Spleen (tissue), 7 donors: ENCODE measurements at regions not wholly inside any gene's neighbourhood (a gene's known extent, or its start where the extent isn't known, plus 50 kb on each side); places are given as distances from the start of the nearest gene placed in this dataset.

ENCODE experiments used
- CTCF ChIP-seq, 11 experiments: fragments of 200-600 bp in 7 of 11; fragments of 450-650 bp in 4 of 11; sonication (generic) in 4 of 11; IDR thresholded peaks in 8 of 11; conservative IDR thresholded peaks in 3 of 11; 1 replicate in 7 of 11; 2 replicates in 4 of 11; pipeline versions ENCODE4 v1.4.0 to v1.8.0; 2016 to 2021; ENCODE audit warnings: antibody characterized with exemption in 11 of 11, inconsistent platforms in 4 of 11, mild to moderate bottlenecking in 1 of 11
- POLR2A ChIP-seq, 3 donors: fragments of 450-650 bp; IDR thresholded peaks; one replicate each; pipeline ENCODE4 v1.5.1; 2017; ENCODE audit warnings: antibody characterized with exemption in 3 of 3, mild to moderate bottlenecking in 1 of 3
- POLR2AphosphoS5 ChIP-seq, 3 donors: sonication (generic); formaldehyde crosslinking; IDR thresholded peaks; one replicate each; pipeline ENCODE4 v1.5.1; 2017; ENCODE audit warnings: antibody characterized with exemption in 3 of 3
- donor health status: DM: no; HTN: no; CAD: no; lungs with moderate emphysema.
- donor health status: DM: no; HTN: no; CAD: no.
- donor health status: DM: no; HTN: no; CAD: no.

- TF ChIP-seq CTCF (IDR thresholded peaks at IDR 0.05 in 8 of 11, conservative IDR thresholded peaks at IDR 0.05 in 3 of 11) (no peak), POLR2AphosphoS5 (IDR thresholded peaks at IDR 0.05) (no peak), POLR2A (IDR thresholded peaks at IDR 0.05) (no peak)
These were observed 422.2 kb downstream of the GABRG1 start for GRCh38 chr4:45701621-45702020.
